H1 (cell line): ENCODE measurements at regions not wholly inside any gene's neighbourhood (a gene's known extent, or its start where the extent isn't known, plus 50 kb on each side); places are given as distances from the start of the nearest gene placed in this dataset.

Experiments used
- BACH1 ChIP-seq: IDR thresholded peaks from 2 replicates; pipeline ENCODE4 v1.6.1; 2012; ENCODE audit warnings: low read length, improper control_type of control experiment
- BCL11A ChIP-seq, 2 experiments: IDR thresholded peaks; one replicate each; pipeline ENCODE4 v1.6.1; 2011; ENCODE audit warnings: low read depth in 2 of 2, low read length in 2 of 2, mild to moderate bottlenecking in 2 of 2
- CHD7 ChIP-seq: fragments of 300-600 bp; sonication (generic); IDR thresholded peaks from 2 replicates; pipeline ENCODE4 v1.7.1; 2012; ENCODE audit warnings: low read length, moderate library complexity, mild to moderate bottlenecking, inconsistent platforms; ENCODE audit not compliant: insufficient replicate concordance
- EGR1 ChIP-seq: IDR thresholded peaks from 2 replicates; pipeline ENCODE4 v1.6.1; 2011; ENCODE audit warnings: low read depth, low read length, borderline replicate concordance
- GABPA ChIP-seq: IDR thresholded peaks from 2 replicates; pipeline ENCODE4 v1.6.1; 2011; ENCODE audit warnings: mild to moderate bottlenecking, low read length, moderate library complexity, borderline replicate concordance; ENCODE audit not compliant: insufficient read depth
- MAFK ChIP-seq: IDR thresholded peaks from 2 replicates; pipeline ENCODE4 v1.6.1; 2012; ENCODE audit warnings: low read depth, mild to moderate bottlenecking, improper control_type of control experiment, low read length
- POLR2A ChIP-seq, 2 experiments: IDR thresholded peaks; 1 replicate in 1 of 2; 2 replicates in 1 of 2; pipeline ENCODE4 v1.6.1; 2011; ENCODE audit warnings: low read depth in 2 of 2, low read length in 2 of 2, mild to moderate bottlenecking in 2 of 2; ENCODE audit errors: control extremely low read depth in 1 of 2
- RAD21 ChIP-seq, 2 experiments: IDR thresholded peaks in 1 of 2; conservative IDR thresholded peaks in 1 of 2; 2 replicates each; pipeline ENCODE4 v1.6.1; 2011; ENCODE audit warnings: low read depth in 2 of 2, low read length in 2 of 2, improper control_type of control experiment in 1 of 2, inconsistent platforms in 1 of 2, mild to moderate bottlenecking in 1 of 2, moderate library complexity in 1 of 2
- RFX5 ChIP-seq: IDR thresholded peaks from 2 replicates; pipeline ENCODE4 v1.6.1; 2011; ENCODE audit warnings: low read depth, low read length, improper control_type of control experiment, borderline replicate concordance
- SIN3A ChIP-seq, 2 experiments: IDR thresholded peaks in 1 of 2; conservative IDR thresholded peaks in 1 of 2; 2 replicates each; pipeline ENCODE4 v1.6.1; 2011 to 2012; ENCODE audit warnings: low read length in 2 of 2, improper control_type of control experiment in 1 of 2, low read depth in 1 of 2, mild to moderate bottlenecking in 1 of 2
- TBP ChIP-seq: IDR thresholded peaks from 2 replicates; pipeline ENCODE4 v1.6.1; 2011; ENCODE audit warnings: low read depth, low read length, improper control_type of control experiment

GRCh38 chr2:147609301-147609700, 235.5 kb upstream of the ACVR2A start (continued):
- TF ChIP-seq CHD7 (no peak), EGR1 (no peak), BCL11A (IDR thresholded peaks at IDR 0.05; ENCODE audit: low read depth in 2 of 2, low read length in 2 of 2) (no peak), SIN3A (conservative IDR thresholded peaks at IDR 0.05 in 1 of 2, IDR thresholded peaks at IDR 0.05 in 1 of 2; ENCODE audit: low read depth in 1 of 2, low read length in 2 of 2) (no peak), BACH1 (no peak), GABPA (no peak), RFX5 (no peak), POLR2A (IDR thresholded peaks at IDR 0.05; ENCODE audit: control extremely low read depth in 1 of 2, low read depth in 2 of 2, low read length in 2 of 2) (no peak), TBP (no peak), RAD21 (IDR thresholded peaks at IDR 0.05 in 1 of 2, conservative IDR thresholded peaks at IDR 0.05 in 1 of 2; ENCODE audit: low read depth in 2 of 2, low read length in 2 of 2) (no peak), MAFK (no peak)
